ENCODE measurements at regions not wholly inside any gene's neighbourhood (a gene's known extent, or its start where the extent isn't known, plus 50 kb on each side); places are given as distances from the start of the nearest gene placed in this dataset.

GRCh38 chr14:87059060-87059839 is 933.7 kb downstream of the GALC start:
- Histone ChIP-seq H4K20me1 (ENCODE audit: insufficient read depth, low read length) (no peaks in the 10 kb centered on the region), H3K27ac (ENCODE audit: low read length) (no peak overlapping the region), H3K4me2 (ENCODE audit: insufficient read depth, low read length) (no peak overlapping the region), H3K36me3 (ENCODE audit: insufficient read depth, low read length) (no peaks in the 10 kb centered on the region), H3K79me2 (ENCODE audit: insufficient read depth, low read length) (no peaks in the 10 kb centered on the region), H3K4me3 (ENCODE audit: low read depth in 1 of 2, low read length in 2 of 2) (no peak overlapping the region), H3K9me3 (ENCODE audit: insufficient read depth, low read length, severe bottlenecking) (no peaks in the 10 kb centered on the region), H3K4me1 (ENCODE audit: insufficient read depth, low read length) (no peaks in the 10 kb centered on the region), H3K9ac (ENCODE audit: low read depth, low read length) (no peak overlapping the region), H3K27me3 (ENCODE audit: insufficient read depth, low read length, poor library complexity) (no peaks in the 10 kb centered on the region), H2AFZ (ENCODE audit: low read depth, low read length) (no peak overlapping the region)
- DNase-seq (no peak), ATAC-seq (ENCODE audit: insufficient read depth, low read depth) (no peak)
- no peak for TF ChIP-seq EZH2 (IDR thresholded peaks at IDR 0.05; ENCODE audit: borderline replicate concordance, low read depth, low read length, severe bottlenecking)
- no peak for TF ChIP-seq CTCF (IDR thresholded peaks at IDR 0.05; ENCODE audit: borderline replicate concordance, extremely low read depth, low read length, poor library complexity, severe bottlenecking)

DNA sequence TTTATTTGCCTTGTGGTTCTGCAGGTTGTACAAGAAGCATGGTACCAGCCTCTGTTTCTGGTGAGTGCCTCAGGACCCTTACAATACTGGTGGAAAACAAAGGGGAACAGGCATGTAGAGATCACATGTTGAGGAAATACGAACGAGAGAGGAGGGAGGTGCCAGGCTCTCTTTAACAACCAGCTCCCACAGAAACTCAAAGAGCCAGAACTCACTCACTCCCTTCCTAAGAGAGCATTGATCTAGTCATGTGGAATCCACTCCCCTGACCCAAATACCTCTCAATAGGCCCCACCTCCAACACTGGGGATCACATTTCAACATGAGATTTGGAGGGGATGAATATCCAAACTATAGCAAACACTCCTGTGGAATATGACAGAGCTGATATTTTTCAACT is 938.0 kb downstream of the GALC start:
- Histone ChIP-seq H3K9ac (ENCODE audit: low read depth, low read length) (no peak overlapping the region), H4K20me1 (ENCODE audit: insufficient read depth, low read length) (no peaks in the 10 kb centered on the region), H2AFZ (ENCODE audit: low read depth, low read length) (no peak overlapping the region; the same call in 1 of the 2 replicates), H3K4me2 (ENCODE audit: insufficient read depth, low read length) (no peak overlapping the region), H3K27me3 (ENCODE audit: insufficient read depth, low read length, poor library complexity) (no peaks in the 10 kb centered on the region), H3K27ac (ENCODE audit: low read length) (no peak overlapping the region), H3K36me3 (ENCODE audit: insufficient read depth, low read length) (no peaks in the 10 kb centered on the region), H3K4me3 (ENCODE audit: low read depth in 1 of 2, low read length in 2 of 2) (no peak overlapping the region), H3K9me3 (ENCODE audit: insufficient read depth, low read length, severe bottlenecking) (no peaks in the 10 kb centered on the region), H3K4me1 (ENCODE audit: insufficient read depth, low read length) (no peaks in the 10 kb centered on the region), H3K79me2 (ENCODE audit: insufficient read depth, low read length) (no peaks in the 10 kb centered on the region)
- TF ChIP-seq EZH2 (IDR thresholded peaks at IDR 0.05; ENCODE audit: borderline replicate concordance, low read depth, low read length, severe bottlenecking) (no peak), CTCF (IDR thresholded peaks at IDR 0.05; ENCODE audit: borderline replicate concordance, extremely low read depth, low read length, poor library complexity, severe bottlenecking) (no peak)
- DNase-seq (no peak), ATAC-seq (ENCODE audit: insufficient read depth, low read depth) (no peak)

GRCh38 chr14:87052646-87053225 is 940.2 kb downstream of the GALC start:
- TF ChIP-seq CTCF (IDR thresholded peaks at IDR 0.05; ENCODE audit: borderline replicate concordance, extremely low read depth, low read length, poor library complexity, severe bottlenecking) = no peak
- TF ChIP-seq EZH2 (IDR thresholded peaks at IDR 0.05; ENCODE audit: borderline replicate concordance, low read depth, low read length, severe bottlenecking) = no peak
- H3K27ac ChIP-seq (ENCODE audit: low read length) = no peak overlapping the region
- H3K4me2 ChIP-seq (ENCODE audit: insufficient read depth, low read length) = no peak overlapping the region
- H3K4me1 ChIP-seq (ENCODE audit: insufficient read depth, low read length) = no peaks in the 10 kb centered on the region
- H4K20me1 ChIP-seq (ENCODE audit: insufficient read depth, low read length) = no peaks in the 10 kb centered on the region
- H3K27me3 ChIP-seq (ENCODE audit: insufficient read depth, low read length, poor library complexity) = no peaks in the 10 kb centered on the region
- H3K4me3 ChIP-seq (ENCODE audit: low read depth in 1 of 2, low read length in 2 of 2) = no peak overlapping the region
- H3K79me2 ChIP-seq (ENCODE audit: insufficient read depth, low read length) = no peaks in the 10 kb centered on the region
- H3K9ac ChIP-seq (ENCODE audit: low read depth, low read length) = no peak overlapping the region
- H2AFZ ChIP-seq (ENCODE audit: low read depth, low read length) = no peak overlapping the region
- no peak for DNase-seq
- H3K36me3 ChIP-seq (ENCODE audit: insufficient read depth, low read length) = no peaks in the 10 kb centered on the region
- ATAC-seq (ENCODE audit: insufficient read depth, low read depth) = no peak
- H3K9me3 ChIP-seq (ENCODE audit: insufficient read depth, low read length, severe bottlenecking) = no peaks in the 10 kb centered on the region
